Esophagus squamous epithelium (tissue), 5 donors: ENCODE measurements at regions not wholly inside any gene's neighbourhood (a gene's known extent, or its start where the extent isn't known, plus 50 kb on each side); places are given as distances from the start of the nearest gene placed in this dataset.

Experiments used
- DNase-seq: peaks from one replicate; lab custom pipeline; 2025; lab: John Stamatoyannopoulos, UW
- H3K27ac ChIP-seq, 4 donors: fragments of 200-600 bp; sonication (generic); one replicate each; pipeline ENCODE4 v1.5.1; 2016 to 2019; ENCODE audit warnings: mild to moderate bottlenecking in 1 of 4
- H3K27me3 ChIP-seq, 4 donors: fragments of 200-600 bp; sonication (generic); 1 replicate in 3 of 4; 2 replicates in 1 of 4; pipeline versions ENCODE4 v1.5.1 to v1.6.0; 2017 to 2021; ENCODE audit warnings: antibody characterized with exemption in 1 of 4
- H3K36me3 ChIP-seq, 3 donors: fragments of 200-600 bp; sonication (generic); one replicate each; pipeline ENCODE4 v1.5.1; 2016 to 2019
- H3K4me1 ChIP-seq, 3 donors: fragments of 200-600 bp; sonication (generic); one replicate each; pipeline ENCODE4 v1.5.1; 2017 to 2019
- H3K4me3 ChIP-seq, 4 donors: fragments of 200-600 bp; sonication (generic); 1 replicate in 3 of 4; 2 replicates in 1 of 4; pipeline ENCODE4 v1.5.1; 2016 to 2019; ENCODE audit warnings: mild to moderate bottlenecking in 2 of 4, moderate library complexity in 1 of 4
- H3K9me3 ChIP-seq, 3 donors: fragments of 200-600 bp; sonication (generic); one replicate each; pipeline ENCODE4 v1.5.1; 2016 to 2019
- CTCF ChIP-seq, 6 experiments: fragments of 450-650 bp in 4 of 6; fragments of 200-600 bp in 2 of 6; sonication (generic) in 2 of 6; IDR thresholded peaks; one replicate each; pipeline ENCODE4 v1.5.1; 2016 to 2019; ENCODE audit warnings: antibody characterized with exemption in 6 of 6, mild to moderate bottlenecking in 4 of 6, moderate library complexity in 4 of 6
- POLR2A ChIP-seq, 4 donors: fragments of 450-650 bp; IDR thresholded peaks; one replicate each; pipeline ENCODE4 v1.6.1; 2017; ENCODE audit warnings: antibody characterized with exemption in 4 of 4, mild to moderate bottlenecking in 4 of 4, moderate library complexity in 3 of 4
- WGBS, 2 donors: methylation state at CpG; one replicate each; pipeline ENCODE4 v1.1.5; 2018; 5-methylcytosine and 5-hydroxymethylcytosine counted together
- intact Hi-C: fragments of 100-400 bp; cut with DNase I; formaldehyde crosslinking; loops from one replicate; pipeline ENCODE4 v1.15.0; 2022
- donor health status: DM: yes; HTN: yes; CAD: no.

- DNase-seq = no peak
- no peak overlapping the region for H3K4me3 ChIP-seq
- no peak for TF ChIP-seq POLR2A (IDR thresholded peaks at IDR 0.05)
- no peak for TF ChIP-seq CTCF (IDR thresholded peaks at IDR 0.05)
- H3K4me1 ChIP-seq = peaks cover 4 to 12% (median 5%) of the 10 kb centered on the region in 3 donors
- H3K36me3 ChIP-seq = no peaks in the 10 kb centered on the region
- no peak overlapping the region for H3K27ac ChIP-seq
- intact Hi-C loops = no loop called here
- H3K9me3 ChIP-seq = no peaks in the 10 kb centered on the region
- no peaks in the 10 kb centered on the region for H3K27me3 ChIP-seq
- 70 to 91% methylated on average over 3 of the region's 3 CpGs for WGBS, 2 donors
Observed at GRCh38 chr3:69647081-69647480, 92.2 kb upstream of the MITF start.

- DNase-seq = no peak
- H3K27me3 ChIP-seq = no peaks in the 10 kb centered on the region
- no peaks in the 10 kb centered on the region for H3K9me3 ChIP-seq
- intact Hi-C loops = no loop called here
- H3K27ac ChIP-seq = no peak overlapping the region
- no peaks in the 10 kb centered on the region for H3K36me3 ChIP-seq
- H3K4me1 ChIP-seq = peaks cover 4 to 12% (median 5%) of the 10 kb centered on the region in 3 donors
- TF ChIP-seq POLR2A (IDR thresholded peaks at IDR 0.05) = no peak
- TF ChIP-seq CTCF (IDR thresholded peaks at IDR 0.05) = no peak
- WGBS, 2 donors = 82 to 83% methylated on average over 12 to 14 of the region's 14 CpGs
- H3K4me3 ChIP-seq = no peak overlapping the region
Observed at GRCh38 chr3:69646287-69647067, 92.8 kb upstream of the MITF start.

GRCh38 chr3:69642606-69643005 lies 96.7 kb upstream of the MITF start:
- no peaks in the 10 kb centered on the region for H3K4me1 ChIP-seq
- no peaks in the 10 kb centered on the region for H3K27me3 ChIP-seq
- H3K27ac ChIP-seq = no peak overlapping the region
- no peak overlapping the region for H3K4me3 ChIP-seq
- 70 to 87% methylated on average over 5 of the region's 5 CpGs for WGBS, 2 donors
- DNase-seq = no peak
- TF ChIP-seq CTCF (IDR thresholded peaks at IDR 0.05) (no peak), POLR2A (IDR thresholded peaks at IDR 0.05) (no peak)
- no peaks in the 10 kb centered on the region for H3K36me3 ChIP-seq
- H3K9me3 ChIP-seq = no peaks in the 10 kb centered on the region
- intact Hi-C loops = no loop called here

- Histone ChIP-seq H3K27me3 (no peaks in the 10 kb centered on the region), H3K4me1 (no peaks in the 10 kb centered on the region), H3K9me3 (no peaks in the 10 kb centered on the region), H3K36me3 (no peaks in the 10 kb centered on the region), H3K4me3 (no peak overlapping the region), H3K27ac (no peak overlapping the region)
- TF ChIP-seq POLR2A (IDR thresholded peaks at IDR 0.05) (no peak), CTCF (IDR thresholded peaks at IDR 0.05) (no peak)
- 15 to 21% methylated on average over 1 of the region's 1 CpG for WGBS, 2 donors
- intact Hi-C loops = no loop called here
- DNase-seq = no peak
Observed at GRCh38 chr3:69639851-69640250, 99.4 kb upstream of the MITF start.

GRCh38 chr3:69628951-69629350 lies 110.3 kb upstream of the MITF start:
- DNase-seq = no peak
- no peaks in the 10 kb centered on the region for H3K4me1 ChIP-seq
- intact Hi-C loops = no loop called here
- no peak overlapping the region for H3K27ac ChIP-seq
- peaks cover 0 to 12% (median 5%) of the 10 kb centered on the region in 3 donors for H3K9me3 ChIP-seq
- H3K4me3 ChIP-seq = no peak overlapping the region
- WGBS, 2 donors = 4 to 11% methylated on average over 1 of the region's 1 CpG
- TF ChIP-seq CTCF (IDR thresholded peaks at IDR 0.05) (no peak), POLR2A (IDR thresholded peaks at IDR 0.05) (no peak)
- H3K27me3 ChIP-seq = no peaks in the 10 kb centered on the region
- no peaks in the 10 kb centered on the region for H3K36me3 ChIP-seq
